Activated CD8-positive, alpha-beta memory T cell treated with anti-CD3 and anti-CD28 coated beads, Interleukin-2, amount 50 U/mL, for 1 hour (primary cell): ENCODE measurements at regions not wholly inside any gene's neighbourhood (a gene's known extent, or its start where the extent isn't known, plus 50 kb on each side); places are given as distances from the start of the nearest gene placed in this dataset.
A peak's percentile ranks its signal among the peaks of the same experiment; 100 is the strongest.
"Not testable (repeated sequence)": the region's sequence is repeated elsewhere in the genome, so short reads cannot be mapped to it uniquely, and the experiment has no call there.

Source experiments
- DNase-seq: peaks from one replicate; pipeline ENCODE4 v3.0.0-alpha.2; 2020; ENCODE audit errors: extremely low read depth

GRCh38 chr12:7591531-7591930 is 74.2 kb downstream of the APOBEC1 start:
- DNase-seq: no peak

GRCh38 chr12:7590085-7590484 is 75.6 kb downstream of the APOBEC1 start:
- not testable (repeated sequence) for DNase-seq

GRCh38 chr12:7588742-7589329 is 76.9 kb downstream of the APOBEC1 start:
- DNase-seq: peak; percentile 5

GRCh38 chr12:7584137-7584536 is 80.6 kb upstream of the CD163 start:
- DNase-seq: not testable (repeated sequence)

GRCh38 chr12:7583471-7583870 is 79.9 kb upstream of the CD163 start:
- no peak for DNase-seq

GRCh38 chr12:7582796-7583195 is 79.2 kb upstream of the CD163 start:
- DNase-seq: no peak

GRCh38 chr12:7581625-7582024 is 78.0 kb upstream of the CD163 start:
- DNase-seq: no peak

GRCh38 chr12:7581046-7581445 is 77.5 kb upstream of the CD163 start:
- no peak for DNase-seq

- no peak for DNase-seq
These were observed 67.7 kb upstream of the CD163 start for GRCh38 chr12:7571257-7571656.

- DNase-seq: no peak
These were observed 53.6 kb upstream of the CD163 start for GRCh38 chr12:7557227-7557626.

GRCh38 chr12:7555752-7556151 is 52.2 kb upstream of the CD163 start:
- DNase-seq: no peak

GRCh38 chr12:7554831-7555230 is 51.3 kb upstream of the CD163 start:
- not testable (repeated sequence) for DNase-seq
